Activated CD4-positive, alpha-beta memory T cell treated with anti-CD3 and anti-CD28 coated beads for 36 hours (primary cell): ENCODE measurements at regions not wholly inside any gene's neighbourhood (a gene's known extent, or its start where the extent isn't known, plus 50 kb on each side); places are given as distances from the start of the nearest gene placed in this dataset.
"Not testable (repeated sequence)": the region's sequence is repeated elsewhere in the genome, so short reads cannot be mapped to it uniquely, and the experiment has no call there.

Source experiments
- CTCF ChIA-PET: fragments of 350-600 bp; sonication (Branson Sonifier 250); formaldehyde crosslinking; loops from one replicate; lab custom pipeline; 2021; ENCODE audit warnings: antibody characterized with exemption, inconsistent platforms; lab: Charles Lee
- POLR2A ChIA-PET: fragments of 350-600 bp; sonication (Branson Sonifier 250); formaldehyde crosslinking; loops from one replicate; lab custom pipeline; 2021; ENCODE audit warnings: antibody characterized with exemption; lab: Charles Lee
- DNase-seq: peaks from one replicate; pipeline ENCODE4 v3.0.0-alpha.2; 2020
- H3K27ac Mint-ChIP-seq: one replicate; pipeline ENCODE4 v1.8.0; 2021; ENCODE audit warnings: mixed read lengths
- H3K27me3 Mint-ChIP-seq: one replicate; pipeline ENCODE4 v1.8.0; 2021; ENCODE audit warnings: mixed read lengths
- H3K36me3 Mint-ChIP-seq: one replicate; pipeline ENCODE4 v1.8.0; 2021; ENCODE audit warnings: mixed read lengths
- H3K4me1 Mint-ChIP-seq: one replicate; pipeline ENCODE4 v1.8.0; 2021; ENCODE audit warnings: low read depth, mixed read lengths
- H3K4me3 Mint-ChIP-seq: one replicate; pipeline ENCODE4 v1.8.0; 2021; ENCODE audit warnings: mild to moderate bottlenecking, mixed read lengths
- H3K9me3 Mint-ChIP-seq: one replicate; pipeline ENCODE4 v1.8.0; 2021; ENCODE audit warnings: mixed read lengths
- intact Hi-C: fragments of 100-400 bp; cut with micrococcal nuclease; formaldehyde crosslinking; loops from one replicate; pipeline ENCODE4 v1.15.1; 2023

DNA sequence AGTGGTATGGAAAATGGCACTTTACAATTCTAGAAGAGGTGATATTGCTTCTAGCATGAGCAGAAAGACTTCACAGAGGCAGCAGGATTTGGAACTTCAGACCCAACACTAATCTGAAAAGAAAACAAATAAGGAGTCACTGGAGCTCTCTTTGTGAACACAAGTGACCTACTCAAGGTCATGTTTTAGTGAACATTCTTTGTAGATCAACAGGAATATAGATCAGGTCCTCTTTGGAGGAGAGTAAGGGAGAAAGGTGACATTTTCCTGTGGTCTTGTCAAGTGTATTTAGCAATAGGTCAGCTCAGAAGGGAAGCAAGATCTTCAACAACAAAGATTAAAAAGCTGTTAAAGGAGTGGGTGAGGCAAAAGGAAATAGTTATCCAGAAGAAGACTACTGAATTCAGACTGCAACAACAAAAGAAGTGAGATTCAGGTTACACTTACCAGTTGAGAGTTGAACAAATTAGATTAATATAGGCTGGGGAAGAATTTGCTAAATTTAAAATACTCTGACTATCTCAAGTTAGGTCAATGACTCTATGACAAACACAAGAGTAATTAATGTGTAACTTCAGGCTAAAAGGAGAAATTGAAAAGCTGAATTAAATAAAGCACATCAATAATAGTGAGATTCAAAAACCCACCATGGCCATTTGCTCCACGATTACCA lies 528.2 kb downstream of the RPS29 start:
- Mint-ChIP-seq H3K27ac (no peak overlapping the region), H3K4me1 (no peaks in the 10 kb centered on the region), H3K27me3 (no peaks in the 10 kb centered on the region), H3K4me3 (no peak overlapping the region), H3K36me3 (no peaks in the 10 kb centered on the region), H3K9me3 (no peaks in the 10 kb centered on the region)
- intact Hi-C loops: no loop called here
- POLR2A ChIA-PET: no interaction called here
- no peak for DNase-seq
- CTCF ChIA-PET: no interaction called here

DNA sequence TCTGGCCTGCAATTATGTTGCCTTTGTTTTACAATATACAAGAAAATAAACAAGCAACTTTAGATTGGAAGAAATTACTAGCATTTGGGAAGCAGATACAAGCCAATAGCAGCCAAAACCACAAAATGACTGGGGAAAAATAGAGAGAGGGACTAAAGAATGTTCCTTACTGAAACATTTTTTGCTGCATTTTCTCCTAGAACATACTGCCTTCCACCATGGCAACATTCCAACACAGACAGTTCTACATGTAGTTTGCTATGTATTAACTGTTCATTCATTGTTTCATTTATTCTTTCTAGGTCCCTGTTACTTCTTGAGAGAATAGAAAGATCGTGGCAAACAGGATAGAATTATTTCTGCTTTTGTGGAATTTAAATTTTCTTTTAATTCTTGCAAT lies 530.2 kb downstream of the RPS29 start:
- no peak for DNase-seq
- no peaks in the 10 kb centered on the region for H3K4me1 Mint-ChIP-seq
- CTCF ChIA-PET: no interaction called here
- intact Hi-C loops: no loop called here
- no peaks in the 10 kb centered on the region for H3K36me3 Mint-ChIP-seq
- H3K27ac Mint-ChIP-seq: no peak overlapping the region
- POLR2A ChIA-PET: no interaction called here
- no peak overlapping the region for H3K4me3 Mint-ChIP-seq
- H3K27me3 Mint-ChIP-seq: no peaks in the 10 kb centered on the region
- H3K9me3 Mint-ChIP-seq: no peaks in the 10 kb centered on the region

DNA sequence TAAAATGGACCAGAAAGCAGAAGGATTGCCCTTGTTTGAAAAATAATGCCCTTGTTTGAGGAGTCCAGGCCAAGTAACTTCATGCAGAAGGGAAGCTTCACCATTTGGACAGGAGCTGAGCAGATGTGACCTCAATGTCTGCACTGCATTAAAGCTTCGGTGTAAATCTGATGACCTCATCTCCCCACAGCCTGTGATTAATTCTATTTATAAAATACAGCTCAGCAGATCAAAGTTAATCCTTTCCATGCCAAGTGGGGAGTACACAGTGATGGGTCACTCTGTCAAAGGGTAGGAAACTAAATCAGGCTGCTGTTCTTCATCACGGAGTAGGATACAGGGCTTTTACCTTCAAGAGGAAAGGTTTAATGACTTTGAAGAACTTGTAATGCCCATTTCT lies 533.7 kb downstream of the RPS29 start:
- Mint-ChIP-seq H3K4me3 (no peak overlapping the region), H3K27me3 (no peaks in the 10 kb centered on the region), H3K27ac (no peak overlapping the region), H3K36me3 (no peaks in the 10 kb centered on the region), H3K9me3 (no peaks in the 10 kb centered on the region), H3K4me1 (no peaks in the 10 kb centered on the region)
- DNase-seq: no peak
- ChIA-PET CTCF (no interaction called here), POLR2A (no interaction called here)
- intact Hi-C loops: no loop called here

DNA sequence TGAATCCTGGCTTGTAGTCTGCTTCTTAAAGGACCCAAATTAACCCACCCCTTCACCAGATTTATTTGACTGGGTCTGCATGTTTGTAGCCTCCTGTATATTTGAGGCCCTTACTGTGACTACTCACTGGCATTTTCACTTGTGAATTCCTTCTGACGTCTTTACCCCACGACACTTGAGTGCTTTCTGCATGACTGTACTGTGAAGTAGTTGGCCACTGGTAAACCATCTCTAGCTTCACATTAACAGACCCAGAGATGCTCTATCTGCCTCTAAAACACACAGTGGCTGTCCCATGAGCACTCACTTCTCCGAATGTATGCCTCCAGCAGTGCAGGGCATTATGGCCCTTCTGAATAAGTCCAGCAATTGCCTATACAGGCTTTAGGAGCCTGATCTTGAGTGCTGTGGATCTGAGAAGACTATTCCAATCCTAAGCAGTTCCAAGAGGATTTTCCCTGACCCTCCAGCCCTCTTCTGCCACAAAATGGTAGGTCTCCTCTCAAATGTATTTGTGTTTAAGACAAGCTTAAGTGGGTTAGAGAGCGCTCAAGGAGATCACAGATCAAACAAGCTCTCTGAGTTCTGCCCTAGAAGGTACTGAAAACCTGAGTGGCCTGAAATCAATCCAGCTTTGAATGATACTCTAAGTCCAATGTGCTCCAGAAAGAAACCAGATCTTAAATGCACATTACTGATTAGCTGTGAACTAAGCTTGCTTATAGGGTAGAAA lies 534.7 kb downstream of the RPS29 start:
- intact Hi-C loops: no loop called here
- POLR2A ChIA-PET: no interaction called here
- CTCF ChIA-PET: no interaction called here
- Mint-ChIP-seq H3K9me3 (no peaks in the 10 kb centered on the region), H3K36me3 (no peaks in the 10 kb centered on the region), H3K27me3 (no peaks in the 10 kb centered on the region), H3K4me1 (no peaks in the 10 kb centered on the region), H3K27ac (no peak overlapping the region), H3K4me3 (no peak overlapping the region)
- no peak for DNase-seq

DNA sequence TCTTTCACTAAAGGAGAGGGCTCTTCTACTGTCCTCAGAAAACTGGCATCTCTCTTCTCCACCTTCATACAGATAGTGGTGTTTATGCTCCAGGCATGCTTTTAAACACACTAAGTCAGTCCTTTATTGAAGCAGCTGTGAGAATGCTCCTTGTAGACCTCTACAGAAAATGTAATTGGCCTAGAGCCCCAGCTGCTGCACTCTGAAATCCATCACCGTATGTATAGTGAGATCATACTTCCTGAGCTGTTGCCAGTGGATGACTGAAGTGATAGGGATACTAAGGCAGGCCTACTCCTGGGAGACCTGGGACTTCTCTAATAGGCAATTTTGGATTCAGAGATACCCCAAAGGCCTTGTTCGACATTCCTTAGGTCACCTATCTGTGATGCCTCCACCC lies 535.4 kb downstream of the RPS29 start:
- POLR2A ChIA-PET: no interaction called here
- no peak for DNase-seq
- no peaks in the 10 kb centered on the region for H3K27me3 Mint-ChIP-seq
- no peak overlapping the region for H3K4me3 Mint-ChIP-seq
- intact Hi-C loops: no loop called here
- H3K9me3 Mint-ChIP-seq: no peaks in the 10 kb centered on the region
- no peaks in the 10 kb centered on the region for H3K4me1 Mint-ChIP-seq
- no peaks in the 10 kb centered on the region for H3K36me3 Mint-ChIP-seq
- CTCF ChIA-PET: no interaction called here
- no peak overlapping the region for H3K27ac Mint-ChIP-seq

DNA sequence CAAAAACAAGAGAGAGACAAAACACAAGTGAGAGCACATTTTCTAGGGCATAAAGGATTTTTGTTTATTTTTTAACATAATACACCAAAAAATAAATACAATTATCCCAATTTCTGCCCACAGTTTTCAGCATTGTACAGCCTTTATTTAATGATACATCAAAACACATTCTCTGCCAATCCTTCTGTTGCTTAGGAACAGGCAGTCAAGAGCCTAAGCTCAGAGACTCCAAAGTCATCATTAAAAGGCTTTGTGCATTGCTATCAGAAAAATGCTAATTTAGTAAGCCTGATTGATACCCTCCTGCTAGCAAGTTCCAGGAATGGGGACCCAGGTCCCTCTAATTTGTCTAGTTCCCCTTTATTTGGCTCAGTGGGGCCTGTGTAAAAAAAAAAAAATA lies 536.5 kb downstream of the RPS29 start:
- H3K9me3 Mint-ChIP-seq: no peaks in the 10 kb centered on the region
- no peaks in the 10 kb centered on the region for H3K36me3 Mint-ChIP-seq
- H3K4me3 Mint-ChIP-seq: no peak overlapping the region
- ChIA-PET CTCF (no interaction called here), POLR2A (no interaction called here)
- no peaks in the 10 kb centered on the region for H3K27me3 Mint-ChIP-seq
- intact Hi-C loops: no loop called here
- H3K4me1 Mint-ChIP-seq: no peaks in the 10 kb centered on the region
- no peak overlapping the region for H3K27ac Mint-ChIP-seq
- no peak for DNase-seq

DNA sequence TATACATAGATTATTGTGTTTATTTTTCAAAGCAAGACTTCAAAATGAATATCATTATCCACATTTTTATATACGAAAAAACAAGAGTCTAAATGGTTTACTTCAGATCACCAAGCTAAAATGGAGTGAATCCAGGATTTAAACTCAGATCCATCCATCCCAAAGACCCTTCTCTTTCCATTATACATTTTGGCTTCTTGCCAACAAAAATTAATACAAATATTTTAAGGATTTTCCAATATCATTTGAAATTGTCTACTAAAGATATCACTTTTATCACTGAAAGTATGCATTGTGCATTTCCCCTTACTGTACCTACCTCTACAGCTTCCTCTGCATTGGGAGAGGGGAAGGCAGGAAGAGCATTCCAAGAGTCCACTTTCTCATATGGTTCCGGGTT lies 541.2 kb downstream of the RPS29 start:
- DNase-seq: no peak
- Mint-ChIP-seq H3K4me1 (no peaks in the 10 kb centered on the region), H3K9me3 (no peaks in the 10 kb centered on the region), H3K36me3 (no peaks in the 10 kb centered on the region), H3K27ac (no peak overlapping the region), H3K4me3 (no peak overlapping the region), H3K27me3 (no peaks in the 10 kb centered on the region)
- ChIA-PET POLR2A (no interaction called here), CTCF (no interaction called here)
- intact Hi-C loops: no loop called here

DNA sequence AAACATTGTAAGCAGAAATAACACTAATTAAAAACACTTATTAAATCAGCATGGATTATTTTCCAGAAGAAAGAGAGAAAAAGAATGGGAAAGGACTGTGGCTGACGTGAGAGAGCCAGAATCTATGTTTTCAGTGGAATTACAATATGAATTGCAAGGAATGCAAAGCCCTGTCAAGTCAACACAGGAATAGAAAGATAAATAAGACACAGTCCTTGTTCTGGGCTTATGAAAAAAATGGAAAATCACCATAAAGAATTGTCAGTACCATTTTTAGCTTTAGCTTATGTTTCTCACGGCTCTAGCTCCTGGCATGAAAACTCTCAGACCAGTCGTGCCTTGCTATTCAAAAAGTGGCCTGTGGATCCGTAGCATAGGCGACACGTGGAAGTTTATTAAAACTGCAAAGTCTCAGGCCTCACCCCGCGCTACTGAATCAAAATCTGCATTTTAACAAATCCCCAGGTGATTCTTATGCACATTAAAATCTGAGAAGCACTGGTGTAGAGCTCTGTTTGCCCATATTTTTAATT lies 549.1 kb downstream of the RPS29 start:
- H3K36me3 Mint-ChIP-seq: no peaks in the 10 kb centered on the region

DNA sequence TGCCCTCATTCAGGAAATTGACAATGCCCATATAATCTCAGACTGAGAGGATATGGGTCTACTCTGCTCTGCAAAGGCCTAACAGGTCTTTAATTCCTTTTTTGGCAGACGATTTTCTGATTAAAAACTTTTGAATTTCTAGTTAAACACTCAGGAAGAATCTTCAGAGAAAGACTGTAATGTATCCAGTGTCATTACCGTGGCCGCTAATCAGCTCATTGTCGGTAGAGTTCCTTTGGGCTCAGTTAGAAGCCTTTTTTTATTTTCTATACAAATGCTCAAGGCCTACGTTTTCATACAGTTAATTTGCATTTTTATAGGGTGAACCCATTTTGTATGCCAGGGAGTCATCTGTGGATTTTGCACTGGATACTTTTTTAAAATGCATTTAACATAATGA lies 549.9 kb downstream of the RPS29 start:
- ChIA-PET POLR2A (no interaction called here), CTCF (no interaction called here)
- H3K27ac Mint-ChIP-seq: no peak overlapping the region
- no peaks in the 10 kb centered on the region for H3K27me3 Mint-ChIP-seq
- H3K4me3 Mint-ChIP-seq: no peak overlapping the region
- no peak for DNase-seq
- intact Hi-C loops: no loop called here
- no peaks in the 10 kb centered on the region for H3K4me1 Mint-ChIP-seq
- H3K9me3 Mint-ChIP-seq: no peaks in the 10 kb centered on the region
- no peaks in the 10 kb centered on the region for H3K36me3 Mint-ChIP-seq

More for the DNA sequence above, 549.1 kb downstream of the RPS29 start:
- Mint-ChIP-seq H3K9me3 (no peaks in the 10 kb centered on the region), H3K4me1 (no peaks in the 10 kb centered on the region), H3K27me3 (no peaks in the 10 kb centered on the region), H3K4me3 (no peak overlapping the region), H3K27ac (no peak overlapping the region)
- DNase-seq: no peak
- POLR2A ChIA-PET: no interaction called here
- CTCF ChIA-PET: no interaction called here
- intact Hi-C loops: no loop called here

DNA sequence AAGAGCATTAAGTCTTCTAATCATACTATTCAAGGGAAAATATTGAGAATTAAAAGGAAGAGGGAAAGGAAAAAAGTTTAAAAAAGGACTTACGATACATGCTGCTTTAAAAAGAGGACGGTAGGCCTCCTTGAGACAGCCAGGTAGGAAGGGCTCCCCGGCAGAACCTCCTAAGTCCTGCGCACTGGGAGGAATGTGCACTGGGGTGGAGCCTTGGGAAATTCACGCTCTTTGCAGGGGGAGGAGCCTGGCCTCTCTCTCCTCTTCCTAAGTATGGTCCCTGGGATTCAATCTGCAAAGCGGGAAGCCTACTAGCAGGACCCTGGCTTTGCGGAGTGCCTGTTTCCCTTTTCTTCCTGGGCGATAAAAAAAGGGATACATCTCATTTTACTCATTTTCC lies 553.0 kb downstream of the RPS29 start:
- intact Hi-C loops: no loop called here
- Mint-ChIP-seq H3K4me1 (no peaks in the 10 kb centered on the region), H3K36me3 (no peaks in the 10 kb centered on the region), H3K9me3 (no peaks in the 10 kb centered on the region), H3K27ac (no peak overlapping the region), H3K27me3 (no peaks in the 10 kb centered on the region), H3K4me3 (no peak overlapping the region)
- DNase-seq: no peak
- POLR2A ChIA-PET: no interaction called here
- CTCF ChIA-PET: no interaction called here

DNA sequence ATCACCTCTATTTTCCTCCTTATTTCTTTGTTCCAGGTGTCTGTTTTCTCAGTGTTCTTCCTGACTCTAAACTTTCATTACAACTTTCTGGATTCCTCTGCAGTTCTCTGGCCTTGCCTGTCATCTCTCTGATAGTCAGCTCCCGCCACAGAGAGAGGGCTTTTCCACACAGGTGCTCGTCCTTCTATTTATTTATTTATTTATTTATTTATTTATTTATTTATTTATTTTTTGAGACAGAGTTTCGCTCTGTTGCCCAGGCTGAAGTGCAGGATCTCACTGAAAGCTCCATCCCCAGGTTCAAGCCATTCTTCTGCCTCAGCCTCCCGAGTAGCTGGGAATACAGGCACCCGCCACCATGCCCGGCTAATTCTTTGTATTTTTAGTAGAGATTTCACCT lies 554.5 kb downstream of the RPS29 start:
- H3K27ac Mint-ChIP-seq, CTCF ChIA-PET, H3K4me3 Mint-ChIP-seq, H3K4me1 Mint-ChIP-seq, H3K27me3 Mint-ChIP-seq, DNase-seq, POLR2A ChIA-PET, intact Hi-C loops, H3K36me3 Mint-ChIP-seq, H3K9me3 Mint-ChIP-seq: not testable (repeated sequence)

DNA sequence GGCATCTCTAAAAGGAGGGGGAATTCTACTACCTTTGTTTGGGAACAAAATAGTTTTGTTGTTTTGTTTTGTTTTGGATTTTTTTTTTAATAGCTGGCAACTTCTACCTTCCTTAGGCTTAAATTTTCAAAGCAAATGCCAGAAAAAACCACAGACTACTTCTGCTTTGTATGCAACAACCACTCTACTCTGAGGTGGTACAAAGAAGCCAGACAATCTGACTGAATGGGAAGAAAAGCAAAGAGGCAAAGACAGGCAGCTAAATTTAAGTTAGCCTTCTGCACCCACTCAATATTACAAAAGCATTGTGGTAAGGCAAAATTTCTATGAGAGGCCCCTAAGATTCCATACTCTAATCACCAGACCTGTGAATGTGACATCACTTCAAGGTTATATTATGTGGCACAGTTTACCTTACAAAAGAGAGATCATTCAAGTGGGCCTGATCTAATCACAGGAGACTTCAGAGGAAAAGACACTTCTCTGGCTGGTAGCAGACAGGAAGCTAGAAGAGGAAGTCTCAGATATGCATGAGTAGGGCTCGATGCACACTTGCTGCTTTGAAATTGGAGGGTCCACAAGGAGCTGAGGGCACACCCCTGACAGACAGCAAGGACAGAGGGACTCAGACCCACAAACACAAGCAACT lies 566.6 kb downstream of the RPS29 start:
- Mint-ChIP-seq H3K27me3 (no peaks in the 10 kb centered on the region), H3K27ac (no peak overlapping the region), H3K4me1 (no peaks in the 10 kb centered on the region), H3K36me3 (no peaks in the 10 kb centered on the region), H3K4me3 (no peak overlapping the region), H3K9me3 (no peaks in the 10 kb centered on the region)
- POLR2A ChIA-PET: no interaction called here
- CTCF ChIA-PET: no interaction called here
- intact Hi-C loops: no loop called here
- DNase-seq: no peak
